Embryonic facial prominence (tissue), 1 donor: ENCODE measurements at regions not wholly inside any gene's neighbourhood (a gene's known extent, or its start where the extent isn't known, plus 50 kb on each side); places are given as distances from the start of the nearest gene placed in this dataset.
"Not testable (repeated sequence)": the region's sequence is repeated elsewhere in the genome, so short reads cannot be mapped to it uniquely, and the experiment has no call there.

Experiments
- DNase-seq: peaks from one replicate; pipeline ENCODE4 v3.0.0-alpha.2; 2016; ENCODE audit errors: extremely low spot score

DNA sequence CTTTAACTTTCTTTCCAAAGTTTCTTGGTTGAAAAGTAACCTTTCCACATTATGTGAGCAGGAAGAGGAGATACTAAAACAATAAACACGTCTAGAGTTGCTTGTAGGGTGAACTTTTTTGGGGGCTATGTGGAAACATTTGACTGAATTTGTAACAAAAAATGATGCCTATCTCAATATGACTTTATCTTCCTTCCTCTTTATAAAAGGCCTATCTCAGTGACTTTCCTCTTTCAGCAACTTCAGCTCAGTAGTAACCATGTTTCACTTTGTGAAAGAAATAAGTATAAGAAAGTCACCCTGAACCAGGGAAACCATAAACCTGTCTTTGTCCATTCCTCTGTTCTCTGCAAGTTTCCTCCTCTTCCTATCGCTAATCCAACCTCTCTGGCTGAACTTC is 124.7 kb upstream of the TMEM164 start:
- DNase-seq, result no peak

DNA sequence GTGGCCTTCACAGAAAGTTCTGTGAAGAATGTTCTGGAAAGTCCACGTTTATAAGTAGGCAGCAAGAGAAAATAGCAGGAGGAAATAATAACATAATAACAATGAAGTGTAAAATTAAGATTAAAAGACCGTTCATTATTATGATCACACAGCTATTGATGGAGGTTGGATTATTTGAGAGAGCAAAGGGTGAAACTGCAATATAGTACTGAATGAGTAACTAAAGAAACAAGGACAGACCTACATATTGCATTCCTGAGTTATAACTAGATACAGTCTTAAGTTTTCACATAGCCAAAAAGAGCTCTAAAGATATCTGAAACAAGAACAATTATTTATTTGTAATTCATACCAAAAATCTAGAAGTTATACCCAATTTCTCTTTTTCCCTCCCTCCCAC is 122.9 kb upstream of the TMEM164 start:
- DNase-seq, result no peak

DNA sequence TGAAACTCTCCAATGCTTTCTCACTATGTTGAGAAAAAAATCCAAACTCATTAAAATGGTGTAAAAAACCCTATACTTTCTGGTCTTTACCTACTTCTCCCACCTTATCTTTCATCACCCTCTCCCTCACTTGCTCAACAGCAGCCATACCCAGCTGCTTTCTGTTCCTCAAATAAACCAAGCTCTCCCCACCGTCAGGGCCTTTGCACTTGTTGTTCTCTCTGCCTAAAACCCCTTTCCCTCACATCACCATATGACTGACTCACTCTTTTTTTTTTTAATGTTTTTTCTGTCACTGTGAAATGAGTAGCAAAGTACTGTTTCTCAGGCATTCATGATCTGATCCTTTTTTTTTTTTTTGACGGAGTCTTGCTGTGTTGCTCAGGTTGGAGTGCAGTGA is 122.3 kb upstream of the TMEM164 start:
- DNase-seq, result no peak

DNA sequence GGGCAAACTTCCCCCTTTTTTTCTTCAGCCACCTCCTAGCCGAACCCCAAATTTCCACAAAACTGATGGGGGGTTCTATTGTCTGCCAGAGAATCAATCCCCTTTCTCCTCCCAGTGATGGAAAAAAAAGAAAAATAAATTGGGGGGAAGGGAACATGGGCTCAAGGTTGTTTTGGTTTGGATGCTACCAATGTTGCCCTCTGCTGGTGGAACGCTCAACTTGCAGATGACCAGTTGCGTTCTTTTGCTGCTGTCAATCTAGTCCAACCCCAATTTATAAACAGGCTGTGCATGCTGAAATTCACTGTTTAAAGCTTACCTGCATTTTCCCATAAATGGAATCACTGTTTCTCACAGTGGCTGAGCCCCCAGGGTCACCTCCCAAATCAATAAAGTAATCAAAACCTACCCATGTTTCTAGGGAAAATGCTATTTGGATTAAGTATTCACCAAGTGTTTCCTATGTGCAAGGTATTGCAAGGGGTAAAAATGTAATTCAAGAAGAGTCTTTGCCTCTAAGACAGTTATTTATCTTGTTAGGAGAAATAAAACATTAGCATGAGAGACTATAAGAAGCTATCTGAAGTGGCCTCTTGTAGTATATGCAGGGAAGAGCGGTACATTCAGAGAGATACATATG is 116.7 kb upstream of the TMEM164 start:
- DNase-seq, result no peak

- DNase-seq, result no peak
These were observed 113.5 kb upstream of the TMEM164 start for GRCh38 chrX:109889289-109890006.

DNA sequence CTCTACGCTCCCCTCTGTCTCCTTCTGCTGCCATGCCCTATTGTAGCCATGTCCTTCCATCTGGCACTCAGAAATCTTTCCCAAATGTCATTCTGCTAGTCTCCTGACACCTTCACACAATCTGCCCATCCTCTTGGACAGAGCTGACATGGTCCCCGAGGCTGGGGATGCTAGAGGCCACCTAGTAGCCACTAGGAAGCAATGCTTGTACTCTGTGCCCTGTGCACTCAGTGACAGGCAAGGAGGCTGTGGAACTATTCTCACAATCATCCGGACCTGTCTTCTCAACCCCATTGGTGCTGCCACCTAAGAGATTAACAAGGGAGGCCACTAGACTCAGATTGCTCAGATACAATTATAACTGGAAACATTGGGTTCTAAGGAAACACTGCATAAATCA is 112.6 kb upstream of the TMEM164 start:
- DNase-seq, result no peak

GRCh38 chrX:109890910-109891502 is 111.9 kb upstream of the TMEM164 start:
- DNase-seq, result no peak

DNA sequence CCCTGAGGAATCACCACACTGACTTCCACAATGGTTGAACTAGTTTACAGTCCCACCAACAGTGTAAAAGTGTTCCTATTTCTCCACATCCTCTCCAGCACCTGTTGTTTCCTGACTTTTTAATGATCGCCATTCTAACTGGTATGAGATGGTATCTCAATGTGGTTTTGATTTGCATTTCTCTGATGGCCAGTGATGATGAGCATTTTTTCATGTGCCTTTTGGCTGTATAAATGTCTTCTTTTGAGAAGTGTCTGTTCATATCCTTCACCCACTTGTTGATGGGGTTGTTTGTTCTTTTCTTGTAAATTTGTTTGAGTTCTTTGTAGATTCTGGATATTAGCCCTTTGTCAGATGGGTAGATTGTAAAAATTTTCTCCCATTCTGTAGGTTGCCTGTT is 106.9 kb upstream of the TMEM164 start:
- not testable (repeated sequence) for DNase-seq

GRCh38 chrX:109902665-109903064 is 100.2 kb upstream of the TMEM164 start:
- DNase-seq, result no peak

GRCh38 chrX:109911046-109911445 is 91.9 kb upstream of the TMEM164 start:
- DNase-seq, result no peak

- DNase-seq, result not testable (repeated sequence)
These were observed 89.9 kb upstream of the TMEM164 start for GRCh38 chrX:109912993-109913392.

DNA sequence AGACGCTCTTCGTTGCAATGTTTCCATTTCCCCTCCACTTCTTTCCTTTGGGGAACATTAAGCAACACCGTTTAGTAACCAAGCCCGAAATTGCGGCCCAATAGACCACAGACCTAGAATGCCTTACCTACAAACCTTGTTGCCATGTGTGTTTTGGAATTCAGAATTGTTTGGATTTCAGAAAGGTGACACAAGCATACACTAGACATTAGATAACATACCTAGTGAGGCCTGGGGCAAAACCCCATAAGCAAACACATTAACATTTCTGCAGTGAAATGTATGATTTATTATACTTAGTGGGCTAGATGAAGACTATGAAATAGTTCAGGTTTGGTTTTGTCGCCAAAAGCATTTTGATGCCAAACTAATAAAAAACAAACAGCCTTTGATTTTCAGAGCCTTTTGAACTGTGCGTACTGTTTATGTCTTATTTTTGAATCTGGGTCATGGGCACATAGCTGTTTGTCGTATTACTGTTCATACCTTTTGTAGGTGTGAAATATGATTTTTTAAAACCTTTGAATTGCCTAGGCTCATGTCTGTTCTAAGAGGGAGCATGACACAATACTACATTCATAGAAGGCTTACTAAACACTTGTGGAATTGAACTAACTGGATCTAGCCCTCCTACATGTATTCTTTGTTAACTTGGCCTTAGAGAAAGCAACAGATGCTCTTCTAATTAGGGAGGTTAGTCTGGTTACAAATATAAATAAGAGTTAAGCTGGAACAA is 88.6 kb upstream of the TMEM164 start:
- no peak for DNase-seq

DNA sequence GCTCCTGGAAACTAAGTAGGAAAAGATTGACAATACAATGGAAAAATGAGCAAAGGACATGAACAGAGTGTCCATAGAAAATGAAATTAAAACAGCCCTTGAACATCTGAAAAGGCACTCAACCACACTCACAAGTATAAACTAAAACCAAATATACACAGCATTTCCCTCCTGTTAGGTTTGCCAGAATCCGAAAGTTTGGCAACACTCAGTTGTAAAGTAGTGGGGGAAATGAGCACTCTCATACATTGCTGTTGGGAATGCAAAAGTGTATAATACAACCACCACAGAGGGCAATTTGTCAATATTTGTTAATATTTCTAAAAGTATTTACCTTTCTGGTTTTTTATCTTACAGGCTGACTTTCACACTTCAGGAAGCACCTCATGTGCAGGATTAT is 84.2 kb upstream of the TMEM164 start:
- DNase-seq, result no peak

GRCh38 chrX:109920325-109920724 is 82.6 kb upstream of the TMEM164 start:
- DNase-seq, result no peak

DNA sequence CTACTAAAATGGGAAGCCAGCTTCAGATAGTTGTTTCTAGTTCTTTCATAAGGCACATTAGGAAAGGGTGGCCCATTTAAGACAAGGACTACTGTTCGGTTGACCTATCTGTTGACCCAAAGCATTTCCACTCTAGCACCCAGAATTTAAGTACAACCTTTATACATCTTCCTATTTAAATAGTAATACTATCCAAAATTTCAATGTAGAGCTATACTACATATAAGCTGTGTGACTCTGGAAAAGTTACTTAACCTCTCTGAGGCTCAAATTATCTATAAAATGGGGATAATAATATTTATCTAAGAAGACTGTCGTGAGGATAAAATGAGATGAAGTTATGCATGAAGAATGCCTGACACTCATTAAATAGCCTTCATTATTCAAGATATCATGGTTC is 82.0 kb upstream of the TMEM164 start:
- no peak for DNase-seq

GRCh38 chrX:109922190-109922589 is 80.7 kb upstream of the TMEM164 start:
- DNase-seq, result no peak

DNA sequence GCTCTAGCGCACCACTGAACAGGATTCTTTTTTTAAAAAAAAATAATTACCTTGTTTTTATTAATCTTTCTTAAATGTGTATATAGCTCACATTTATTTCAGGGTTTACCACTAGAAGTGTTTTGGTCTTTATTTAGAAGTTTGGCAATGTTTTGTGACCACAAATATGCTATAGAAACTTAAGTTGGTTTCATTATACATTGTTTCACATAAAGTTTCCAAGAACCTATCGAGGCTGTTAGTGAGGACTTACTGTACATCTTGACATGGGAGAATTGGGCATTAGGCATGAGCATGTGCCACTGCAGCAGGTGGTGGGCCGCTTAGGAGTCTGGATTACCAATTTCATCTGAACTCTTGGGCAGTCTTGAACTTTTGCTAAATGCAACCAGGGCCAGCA is 77.9 kb upstream of the TMEM164 start:
- not testable (repeated sequence) for DNase-seq

GRCh38 chrX:109925656-109926055 is 77.3 kb upstream of the TMEM164 start:
- DNase-seq, result no peak

GRCh38 chrX:109926118-109926517 is 76.8 kb upstream of the TMEM164 start:
- no peak for DNase-seq

DNA sequence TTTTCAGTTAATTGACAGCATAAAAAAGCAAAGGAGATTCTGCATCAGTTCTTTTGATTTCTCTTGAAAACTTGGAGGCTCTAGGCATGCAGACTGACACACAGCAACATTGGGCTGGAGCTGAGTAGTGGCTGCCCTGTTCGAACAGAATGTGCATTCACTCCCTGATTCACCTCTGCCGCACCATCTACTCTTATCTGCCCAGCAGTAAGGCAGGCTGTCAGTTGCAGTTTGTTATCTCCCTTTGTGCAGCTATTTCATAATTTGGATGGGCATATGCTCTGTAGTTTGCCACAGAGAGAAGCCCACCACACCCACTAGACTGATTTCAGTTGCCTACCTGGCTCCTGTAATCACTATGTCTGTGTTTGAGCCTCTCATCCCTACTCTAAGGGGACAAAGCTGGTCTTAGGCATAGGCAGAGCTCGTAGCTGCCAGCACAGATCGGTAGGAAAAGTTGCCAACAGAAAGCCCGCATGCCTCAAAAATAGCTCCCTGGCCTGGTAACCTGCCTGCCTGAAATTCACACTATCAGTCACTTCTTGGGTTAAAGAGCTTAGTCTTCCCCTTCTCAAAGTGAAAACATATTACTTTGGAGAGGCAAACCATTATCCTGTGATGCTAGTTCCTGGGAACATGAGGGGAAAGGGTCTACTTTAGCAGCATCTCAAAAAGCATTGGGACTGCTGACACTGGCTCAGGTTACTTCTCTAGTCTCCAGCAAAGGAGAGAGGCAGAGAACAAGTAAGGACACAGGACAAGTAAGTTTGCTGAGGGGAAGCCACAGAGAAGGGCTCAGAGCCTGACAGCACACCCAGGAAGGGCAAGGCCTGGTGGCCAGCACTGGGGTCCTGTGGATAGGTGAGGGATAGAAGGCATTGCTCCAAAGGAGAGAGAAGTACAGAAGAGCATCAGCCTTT is 75.9 kb upstream of the TMEM164 start:
- DNase-seq, result no peak

GRCh38 chrX:109927663-109928273 is 75.1 kb upstream of the TMEM164 start:
- DNase-seq, result no peak
